HepG2 (cell line): ENCODE measurements at regions not wholly inside any gene's neighbourhood (a gene's known extent, or its start where the extent isn't known, plus 50 kb on each side); places are given as distances from the start of the nearest gene placed in this dataset.

Experiments used
- ATAC-seq: fragments of 200-7000 bp; cut with Tn5 transposase; 3 replicates; pipeline ENCODE4 v1.9.1; 2020; ENCODE audit warnings: mild to moderate bottlenecking, moderate library complexity
- BruUV-seq: library from RNA; stranded (reverse); fragments of 400-500 nt; replicated peaks from 2 replicates; lab custom pipeline; 2021; lab: Mats Ljungman, UMichigan
- CTCF ChIA-PET: fragments of 300-600 bp; formaldehyde crosslinking; extraction: SDS; loops from one replicate; lab custom pipeline; 2021; ENCODE audit warnings: low total read pairs, inconsistent platforms, low intra/inter-chr PET ratio; lab: Yijun Ruan, JAX
- POLR2A ChIA-PET: fragments of 350-600 bp; sonication (Branson Sonifier 250); formaldehyde crosslinking; loops from one replicate; lab custom pipeline; 2020; ENCODE audit warnings: antibody characterized with exemption, inconsistent platforms; lab: Yijun Ruan, JAX
- DNase-seq: peaks from one replicate; pipeline ENCODE4 v3.0.0-alpha.2; 2015; ENCODE audit warnings: low spot score
- FAIRE-seq: peaks from 3 replicates; lab custom pipeline; 2011; peaks lifted over from hg19 to GRCh38; lab: Jason Lieb, UNC
- H2AFZ ChIP-seq: one replicate; pipeline ENCODE4 v1.6.1; 2011; ENCODE audit warnings: low read length, inconsistent platforms
- H3K27ac ChIP-seq: fragments of 300-600 bp; 3 replicates; pipeline ENCODE4 v1.8.0; 2011; ENCODE audit warnings: mixed run types, mild to moderate bottlenecking, mixed read lengths, low read length, inconsistent platforms; ENCODE audit not compliant: insufficient read depth; ENCODE audit errors: extremely low read length
- H3K27me3 ChIP-seq, 2 experiments: fragments of 200-600 bp in 1 of 2; 2 replicates in 1 of 2; 3 replicates in 1 of 2; pipeline versions ENCODE4 v1.6.0 to v1.8.0; 2011; ENCODE audit warnings: low read length in 2 of 2, mild to moderate bottlenecking in 2 of 2, moderate library complexity in 2 of 2, inconsistent platforms in 1 of 2; ENCODE audit not compliant: insufficient read depth in 2 of 2, control insufficient read depth in 1 of 2
- H3K36me3 ChIP-seq, 2 experiments: fragments of 200-600 bp in 1 of 2; replicated peaks in 1 of 2; 2 replicates in 1 of 2; 3 replicates in 1 of 2; pipeline versions ENCODE4 v1.5.1 to v1.8.0; 2011; ENCODE audit warnings: low read length in 2 of 2, inconsistent platforms in 1 of 2; ENCODE audit not compliant: insufficient read depth in 2 of 2, control insufficient read depth in 1 of 2
- H3K4me1 ChIP-seq: 2 replicates; pipeline ENCODE4 v1.5.1; 2012; ENCODE audit warnings: low read length, inconsistent platforms; ENCODE audit not compliant: insufficient read depth
- H3K4me2 ChIP-seq: 2 replicates; pipeline ENCODE4 v1.6.0; 2011; ENCODE audit warnings: low read depth, low read length, inconsistent platforms
- H3K4me3 ChIP-seq, 3 experiments: fragments of 200-600 bp in 1 of 3; sonication (generic), shearing (Covaris generic) in 1 of 3; replicated peaks in 1 of 3; 2 replicates each; pipeline ENCODE4 v1.5.1; 2011 to 2016; ENCODE audit warnings: low read length in 3 of 3, inconsistent platforms in 2 of 3, low read depth in 2 of 3, mild to moderate bottlenecking in 2 of 3, control low read depth in 1 of 3, mixed read lengths in 1 of 3; ENCODE audit not compliant: insufficient read depth in 1 of 3
- H3K79me2 ChIP-seq: one replicate; pipeline ENCODE4 v1.6.1; 2011; ENCODE audit warnings: low read length, inconsistent platforms; ENCODE audit not compliant: insufficient read depth
- H3K9ac ChIP-seq: 2 replicates; pipeline ENCODE4 v1.6.0; 2011; ENCODE audit warnings: mild to moderate bottlenecking, low read depth, low read length, inconsistent platforms; ENCODE audit not compliant: insufficient read depth
- H3K9me3 ChIP-seq: 2 replicates; pipeline ENCODE4 v1.5.1; 2012; ENCODE audit warnings: mild to moderate bottlenecking, low read length
- H4K20me1 ChIP-seq: 2 replicates; pipeline ENCODE4 v1.6.0; 2011; ENCODE audit warnings: inconsistent platforms, mild to moderate bottlenecking, low read length, moderate library complexity; ENCODE audit not compliant: insufficient read depth
- AGO2 ChIP-seq: fragments of 200-400 bp; formaldehyde crosslinking; optimal IDR thresholded peaks from 2 replicates; pipeline ENCODE3; 2017; ENCODE audit warnings: mild to moderate bottlenecking, low read depth, low read length, moderate library complexity
- HMG20B ChIP-seq: conservative IDR thresholded peaks from 2 replicates; pipeline ENCODE4 v1.6.1; 2016; ENCODE audit warnings: missing genetic modification reagents, missing compliant biosample characterization
- KDM3A ChIP-seq: IDR thresholded peaks from 2 replicates; pipeline ENCODE4 v1.6.1; 2018; ENCODE audit warnings: low read depth, missing compliant biosample characterization
- NCOA1 ChIP-seq: sonication (generic); formaldehyde crosslinking; IDR thresholded peaks from 2 replicates; pipeline ENCODE4 v1.9.0; 2021; ENCODE audit warnings: missing genetic modification reagents
- NPAS2 ChIP-seq: sonication (generic); formaldehyde crosslinking; IDR thresholded peaks from 2 replicates; pipeline ENCODE4 v1.8.0; 2022; ENCODE audit warnings: mild to moderate bottlenecking, missing genetic modification reagents, borderline replicate concordance
- POLR2AphosphoS2 ChIP-seq: IDR thresholded peaks from 2 replicates; pipeline ENCODE4 v1.6.1; 2011; ENCODE audit warnings: low read depth, low read length, improper control_type of control experiment
- POLR2G ChIP-seq: fragments of 200-400 bp; formaldehyde crosslinking; IDR thresholded peaks from 2 replicates; pipeline ENCODE4 v1.6.1; 2018; ENCODE audit warnings: mild to moderate bottlenecking, low read depth, low read length, moderate library complexity
- TRIM24 ChIP-seq: sonication (generic); formaldehyde crosslinking; IDR thresholded peaks from 2 replicates; pipeline ENCODE4 v1.8.0; 2022; ENCODE audit warnings: mild to moderate bottlenecking, missing genetic modification reagents
- ZBTB39 ChIP-seq: sonication (generic); formaldehyde crosslinking; IDR thresholded peaks from 2 replicates; pipeline ENCODE4 v1.5.0; 2020; ENCODE audit warnings: missing genetic modification reagents
- ZBTB7B ChIP-seq: sonication (generic); formaldehyde crosslinking; IDR thresholded peaks from 2 replicates; pipeline ENCODE4 v1.4.0; 2020; ENCODE audit warnings: missing genetic modification reagents
- ZFP62 ChIP-seq: sonication (generic); formaldehyde crosslinking; IDR thresholded peaks from 2 replicates; pipeline ENCODE4 v1.4.0; 2020; ENCODE audit warnings: missing genetic modification reagents
- ZNF235 ChIP-seq: sonication (generic); formaldehyde crosslinking; IDR thresholded peaks from 2 replicates; pipeline ENCODE4 v1.8.1; 2023; ENCODE audit warnings: mild to moderate bottlenecking, missing genetic modification reagents, borderline replicate concordance
- ZNF282 ChIP-seq: fragments of 450-650 bp; IDR thresholded peaks from 2 replicates; pipeline ENCODE4 v1.6.1; 2018; ENCODE audit not compliant: partially characterized antibody
- ZNF317 ChIP-seq: sonication (generic); formaldehyde crosslinking; IDR thresholded peaks from 2 replicates; pipeline ENCODE4 v1.5.0; 2020; ENCODE audit warnings: mild to moderate bottlenecking, missing genetic modification reagents
- ZNF331 ChIP-seq: sonication (generic); formaldehyde crosslinking; IDR thresholded peaks from 2 replicates; pipeline ENCODE4 v1.4.0; 2020; ENCODE audit warnings: missing genetic modification reagents
- ZNF468 ChIP-seq: sonication (generic); formaldehyde crosslinking; IDR thresholded peaks from 2 replicates; pipeline ENCODE4 v1.8.0; 2022; ENCODE audit warnings: mild to moderate bottlenecking, moderate library complexity, missing genetic modification reagents
- ZNF629 ChIP-seq: sonication (generic); formaldehyde crosslinking; conservative IDR thresholded peaks from 2 replicates; pipeline ENCODE4 v1.5.0; 2020; ENCODE audit warnings: missing genetic modification reagents
- ZNF724P ChIP-seq: sonication (generic); formaldehyde crosslinking; IDR thresholded peaks from 2 replicates; pipeline ENCODE4 v1.8.0; 2022; ENCODE audit warnings: missing genetic modification reagents, borderline replicate concordance
- ZNF768 ChIP-seq: sonication (generic); formaldehyde crosslinking; IDR thresholded peaks from 2 replicates; pipeline ENCODE4 v1.4.0; 2020; ENCODE audit warnings: missing genetic modification reagents
- WGBS: methylation state at CpG from one replicate; pipeline ENCODE4 v1.1.6; 2017; ENCODE audit warnings: low lambda C conversion rate; 5-methylcytosine and 5-hydroxymethylcytosine counted together
- in situ Hi-C: cut with HindIII; loops from 2 replicates; pipeline ENCODE4 v1.10.0; 2017; ENCODE audit warnings: low pct_unique_long_range_greater_than_20kb; ENCODE audit not compliant: extremely low pct_ligation_motif_present
- intact Hi-C: fragments of 100-400 bp; cut with micrococcal nuclease; formaldehyde crosslinking; loops from one replicate; pipeline ENCODE4 v1.10.0; 2022; ENCODE audit not compliant: unreplicated experiment

GRCh38 chr16:50961952-50962351, 189.1 kb downstream of the SALL1 start:
- in situ Hi-C loops (no loop called here), intact Hi-C loops (no loop called here)
- POLR2A ChIA-PET = no interaction called here
- CTCF ChIA-PET = no interaction called here
- ATAC-seq = no peak
- Histone ChIP-seq H2AFZ (no peak overlapping the region), H3K9ac (no peak overlapping the region), H3K4me2 (no peak overlapping the region), H3K4me1 (no peaks in the 10 kb centered on the region), H3K27me3 (peaks cover 0 to 4% of the 10 kb centered on the region in 2 experiments; a peak in 1 of 5 replicates), H4K20me1 (no peaks in the 10 kb centered on the region), H3K27ac (no peak overlapping the region), H3K79me2 (no peaks in the 10 kb centered on the region), H3K36me3 (no peaks in the 10 kb centered on the region), H3K4me3 (no peak overlapping the region), H3K9me3 (no peaks in the 10 kb centered on the region)
- 43% methylated on average over 7 of the region's 7 CpGs for WGBS
- no peak for FAIRE-seq
- no TSS peak for BruUV-seq
- no peak for DNase-seq
- no peak for TF ChIP-seq ZNF331 (CRISPR knock-in tag)
- TF ChIP-seq ZNF317 (CRISPR knock-in tag) = no peak
- TF ChIP-seq POLR2G = no peak
- TF ChIP-seq ZNF629 (CRISPR knock-in tag) = no peak
- no peak for TF ChIP-seq NPAS2 (CRISPR knock-in tag)
- TF ChIP-seq ZNF768 (CRISPR knock-in tag) = no peak
- TF ChIP-seq ZNF235 (CRISPR knock-in tag) = no peak
- no peak for TF ChIP-seq POLR2AphosphoS2

- H2AFZ ChIP-seq = no peak overlapping the region
- DNase-seq = no peak
- H3K27ac ChIP-seq = no peak overlapping the region
- H3K9ac ChIP-seq = no peak overlapping the region
- 36% methylated on average over 2 of the region's 2 CpGs for WGBS
- BruUV-seq = no TSS peak
- H3K4me3 ChIP-seq = no peak overlapping the region
- no peaks in the 10 kb centered on the region for H3K4me1 ChIP-seq
- H3K27me3 ChIP-seq = 0 out of 5 replicates have a peak, but pooled peaks cover 0 to 4% of the 10 kb centered on the region in 2 experiments
- no peak for ATAC-seq
- POLR2A ChIA-PET = no interaction called here
- in situ Hi-C loops = no loop called here
- no peaks in the 10 kb centered on the region for H4K20me1 ChIP-seq
- CTCF ChIA-PET = no interaction called here
- no peaks in the 10 kb centered on the region for H3K36me3 ChIP-seq
- H3K4me2 ChIP-seq = no peak overlapping the region
- FAIRE-seq = no peak
- intact Hi-C loops = no loop called here
- no peaks in the 10 kb centered on the region for H3K79me2 ChIP-seq
- no peaks in the 10 kb centered on the region for H3K9me3 ChIP-seq
- TF ChIP-seq KDM3A (CRISPR knock-in tag) (no peak), ZBTB39 (no peak), HMG20B (CRISPR knock-in tag) (no peak), ZNF282 (no peak), ZBTB7B (no peak), TRIM24 (no peak), AGO2 (no peak), ZNF724P (CRISPR knock-in tag) (no peak), ZNF468 (CRISPR knock-in tag) (no peak), ZFP62 (CRISPR knock-in tag) (no peak), NCOA1 (CRISPR knock-in tag) (no peak), ZNF768 (CRISPR knock-in tag) (no peak)
Observed at GRCh38 chr16:50960517-50961202, 190.4 kb downstream of the SALL1 start.
